PFSK-1 (cell line): ENCODE measurements at regions not wholly inside any gene's neighbourhood (a gene's known extent, or its start where the extent isn't known, plus 50 kb on each side); places are given as distances from the start of the nearest gene placed in this dataset.

ENCODE experiments used
- FOXP2 ChIP-seq: optimal IDR thresholded peaks from 2 replicates; pipeline ENCODE3; 2011; ENCODE audit warnings: borderline replicate concordance, control low read depth, inconsistent platforms; ENCODE audit not compliant: insufficient read depth; ENCODE audit errors: extremely low read length, extremely low read depth
- POLR2AphosphoS5 ChIP-seq: IDR thresholded peaks from 2 replicates; pipeline ENCODE4 v1.6.1; 2012; ENCODE audit warnings: low read depth, mild to moderate bottlenecking, control low read depth, low read length, moderate library complexity
- SIN3A ChIP-seq: IDR thresholded peaks from 2 replicates; pipeline ENCODE4 v1.6.1; 2012; ENCODE audit warnings: mild to moderate bottlenecking, low read length, moderate library complexity, borderline replicate concordance; ENCODE audit not compliant: insufficient read depth
- TAF1 ChIP-seq: IDR thresholded peaks from 2 replicates; pipeline ENCODE4 v1.6.1; 2012; ENCODE audit warnings: low read length, control low read depth, borderline replicate concordance; ENCODE audit not compliant: insufficient read depth

DNA sequence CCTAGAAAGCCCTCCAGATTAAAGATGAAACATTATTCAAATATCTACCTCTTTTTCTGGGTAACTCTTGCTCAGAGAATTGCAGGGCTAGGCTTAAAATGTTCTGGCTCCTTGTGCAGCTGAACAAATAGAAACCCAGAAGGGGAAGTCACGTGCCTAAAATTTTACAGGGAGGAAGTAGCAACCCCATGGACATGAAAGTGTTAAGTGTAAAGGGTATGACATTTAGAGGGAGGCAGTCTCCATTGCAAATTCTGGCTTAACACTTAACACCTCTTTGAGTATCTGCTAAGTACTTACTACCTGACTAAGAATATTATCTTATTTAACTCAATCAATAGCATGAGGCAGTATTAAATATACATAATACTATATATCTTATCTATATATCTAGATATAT, 376.1 kb upstream of the ERCC4 start:
- TF ChIP-seq POLR2AphosphoS5 (no peak), FOXP2 (no peak), TAF1 (no peak), SIN3A (no peak)
